ENCODE measurements at regions not wholly inside any gene's neighbourhood (a gene's known extent, or its start where the extent isn't known, plus 50 kb on each side); places are given as distances from the start of the nearest gene placed in this dataset.
"Not testable (repeated sequence)": the region's sequence is repeated elsewhere in the genome, so short reads cannot be mapped to it uniquely, and the experiment has no call there.

- DNase-seq (no peak), ATAC-seq (no peak)
Measured at GRCh38 chr12:131274061-131274460, 320.4 kb downstream of the ADGRD1 start.

- no peak for ATAC-seq
- no peak for DNase-seq
Measured at GRCh38 chr12:131274906-131275305, 321.2 kb downstream of the ADGRD1 start.

- ATAC-seq: no peak
- DNase-seq: no peak
Measured at GRCh38 chr12:131275824-131276223, 322.1 kb downstream of the ADGRD1 start.

GRCh38 chr12:131276501-131277185, 322.9 kb downstream of the ADGRD1 start:
- DNase-seq: no peak
- no peak for ATAC-seq

- not testable (repeated sequence) for DNase-seq, ATAC-seq
Measured at GRCh38 chr12:131277186-131278091, 323.7 kb downstream of the ADGRD1 start.

- ATAC-seq, DNase-seq: not testable (repeated sequence)
Measured at GRCh38 chr12:131278451-131279115, 324.9 kb downstream of the ADGRD1 start.

GRCh38 chr12:131279281-131279921, 325.7 kb downstream of the ADGRD1 start:
- no peak for DNase-seq
- ATAC-seq: no peak

- no peak for ATAC-seq
- DNase-seq: no peak
Measured at GRCh38 chr12:131280426-131280825, 326.7 kb downstream of the ADGRD1 start.

GRCh38 chr12:131281016-131281415, 327.3 kb downstream of the ADGRD1 start:
- DNase-seq: no peak
- ATAC-seq: no peak

GRCh38 chr12:131282292-131283080, 328.8 kb downstream of the ADGRD1 start:
- no peak for ATAC-seq
- no peak for DNase-seq

- DNase-seq (no peak), ATAC-seq (no peak)
Measured at GRCh38 chr12:131283191-131283861, 329.6 kb downstream of the ADGRD1 start.

- peak; percentile 9 for ATAC-seq
- DNase-seq: not testable (repeated sequence)
Measured at GRCh38 chr12:131283862-131284825, 330.4 kb downstream of the ADGRD1 start.

- ATAC-seq, DNase-seq: not testable (repeated sequence)
Measured at GRCh38 chr12:131284954-131285904, 331.5 kb downstream of the ADGRD1 start.

GRCh38 chr12:131285905-131286295, 332.2 kb downstream of the ADGRD1 start:
- ATAC-seq, DNase-seq: not testable (repeated sequence)

GRCh38 chr12:131286301-131286700, 332.6 kb downstream of the ADGRD1 start:
- not testable (repeated sequence) for ATAC-seq, DNase-seq

GRCh38 chr12:131287015-131287937, 333.6 kb downstream of the ADGRD1 start:
- no peak for ATAC-seq
- no peak for DNase-seq

Measured in stimulated activated naive CD8-positive, alpha-beta T cell treated with anti-CD3 and anti-CD28 coated beads, Interleukin-15, Interleukin-2, amounts not matched to agents 100 U/mL and 50 U/mL, for 24 hours (primary cell).